ENCODE measurements at regions not wholly inside any gene's neighbourhood (a gene's known extent, or its start where the extent isn't known, plus 50 kb on each side); places are given as distances from the start of the nearest gene placed in this dataset.

DNA sequence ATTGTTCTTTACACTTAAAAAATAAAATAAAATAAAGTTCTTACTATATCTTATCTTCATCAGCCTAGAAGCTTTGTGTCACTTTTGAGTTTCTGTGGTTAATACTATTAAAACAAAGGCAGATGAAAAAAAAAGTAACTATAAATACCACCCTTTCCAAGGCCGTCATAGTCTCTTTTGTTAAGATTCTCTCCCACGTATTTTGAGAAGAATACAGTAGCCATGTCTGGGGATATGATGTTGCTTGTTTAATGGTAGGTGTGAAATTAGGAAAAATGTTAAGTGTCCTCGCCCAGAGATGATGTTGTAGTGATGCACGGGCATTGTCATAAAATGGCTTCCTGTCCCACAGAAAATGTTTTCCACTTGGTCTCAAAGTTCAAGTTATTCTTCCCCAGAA lies 223.9 kb downstream of the NEBL start:
- no peak overlapping the region for H3K4me2 ChIP-seq (ENCODE audit: insufficient read depth in 1 of 2, low read depth in 2 of 2, low read length in 2 of 2)
- DNase-seq (ENCODE audit: low read depth in 1 of 2, low spot score in 2 of 2), result no peak
- no peak overlapping the region for H2BK12ac ChIP-seq (ENCODE audit: low read depth, low read length)
- no peaks in the 10 kb centered on the region for H3K9me3 ChIP-seq (ENCODE audit: insufficient read depth in 2 of 2, low read depth in 1 of 2, low read length in 1 of 2)
- H3K18ac ChIP-seq (ENCODE audit: extremely low read depth, low read length), result no peak overlapping the region
- FAIRE-seq, result no peak
- no peak overlapping the region for H3K23ac ChIP-seq (ENCODE audit: insufficient read length)
- no peaks in the 10 kb centered on the region for H3K79me1 ChIP-seq (ENCODE audit: low read depth, low read length)
- no peaks in the 10 kb centered on the region for H3K23me2 ChIP-seq (ENCODE audit: low read depth, low read length)
- POLR2A ChIA-PET (ENCODE audit: partially characterized antibody), result no interaction called here
- no peaks in the 10 kb centered on the region for H3K4me1 ChIP-seq (replicated peaks in 1 of 4; ENCODE audit: control insufficient read depth in 3 of 4, insufficient read depth in 4 of 4, low read length in 3 of 4)
- H3K14ac ChIP-seq (ENCODE audit: insufficient read length), result no peak overlapping the region
- no peak overlapping the region for H3K4me3 ChIP-seq (ENCODE audit: extremely low read depth in 1 of 4, insufficient read depth in 2 of 4, low read depth in 3 of 4, low read length in 4 of 4)
- 88% methylated on average over 4 of the region's 4 CpGs; no CpG with 5 or more reads in 1 of the 2 experiments for WGBS, 2 experiments (ENCODE audit: extremely low coverage in 1 of 2, insufficient coverage in 1 of 2, insufficient read length in 1 of 2, insufficient replicate concordance in 2 of 2, low coverage in 1 of 2, low lambda C conversion rate in 2 of 2, missing lambda C conversion rate in 1 of 2)
- H2BK5ac ChIP-seq (ENCODE audit: low read depth, low read length), result no peak overlapping the region
- no peak overlapping the region for H3K56ac ChIP-seq (replicated peaks; ENCODE audit: insufficient read length, low read depth, low read length)
- no peak overlapping the region for H2BK15ac ChIP-seq (ENCODE audit: low read length)
- H3K27me3 ChIP-seq (replicated peaks in 1 of 4; ENCODE audit: control insufficient read depth in 3 of 4, extremely low read depth in 1 of 4, insufficient read depth in 3 of 4, low read length in 3 of 4), result no peaks in the 10 kb centered on the region
- H3K4ac ChIP-seq (replicated peaks; ENCODE audit: insufficient read length, low read depth, low read length), result no peak overlapping the region
- H2BK120ac ChIP-seq (replicated peaks; ENCODE audit: low read depth, low read length), result no peak overlapping the region
- no peak overlapping the region for H2AK5ac ChIP-seq (ENCODE audit: low read depth, low read length)
- no peak overlapping the region for H2BK20ac ChIP-seq (ENCODE audit: low read length)
- H3K9ac ChIP-seq (replicated peaks in 1 of 4; ENCODE audit: extremely low read depth in 1 of 4, low read depth in 3 of 4, low read length in 3 of 4), result no peak overlapping the region
- CTCF ChIA-PET (ENCODE audit: partially characterized antibody), result no interaction called here
- no peaks in the 10 kb centered on the region for H3K36me3 ChIP-seq (ENCODE audit: control insufficient read depth in 2 of 4, insufficient read depth in 4 of 4, low read length in 3 of 4)
- no peaks in the 10 kb centered on the region for H3K79me2 ChIP-seq (ENCODE audit: control insufficient read depth in 1 of 2, insufficient read depth in 2 of 2, low read length in 2 of 2)
- no peak overlapping the region for H4K8ac ChIP-seq (ENCODE audit: extremely low read depth, insufficient read depth, low read length)
- no peaks in the 10 kb centered on the region for H4K20me1 ChIP-seq (replicated peaks in 1 of 2; ENCODE audit: control insufficient read depth in 1 of 2, insufficient read depth in 2 of 2, low read length in 2 of 2)
- H3K27ac ChIP-seq (ENCODE audit: low read depth, low read length), result no peak overlapping the region
- no peak overlapping the region for H2AFZ ChIP-seq (ENCODE audit: low read length)
- no peak overlapping the region for H4K5ac ChIP-seq (ENCODE audit: insufficient read length, low read depth, low read length)
- H4K91ac ChIP-seq (replicated peaks; ENCODE audit: insufficient read length, low read length), result no peak overlapping the region
- TF ChIP-seq NANOG (IDR thresholded peaks at IDR 0.05; ENCODE audit: insufficient read depth, low read depth, low read length, poor library complexity, severe bottlenecking) (no peak), BACH1 (IDR thresholded peaks at IDR 0.05; ENCODE audit: low read length) (no peak), CREB1 (IDR thresholded peaks at IDR 0.05) (no peak), TAF7 (optimal IDR thresholded peaks at IDR 0.05; ENCODE audit: borderline replicate concordance, low read depth, low read length) (no peak), MAX (IDR thresholded peaks at IDR 0.05) (no peak), ASH2L (IDR thresholded peaks at IDR 0.05; ENCODE audit: low read length) (no peak), RXRA (IDR thresholded peaks at IDR 0.05; ENCODE audit: insufficient read depth, low read depth, low read length) (no peak), FOSL1 (IDR thresholded peaks at IDR 0.05; ENCODE audit: insufficient read depth, low read depth, low read length) (no peak), SUZ12 (IDR thresholded peaks at IDR 0.05; ENCODE audit: low read length) (no peak), CTCF (IDR thresholded peaks at IDR 0.05; ENCODE audit: control extremely low read depth in 1 of 3, insufficient read depth in 1 of 3, low read depth in 1 of 3, low read length in 3 of 3) (no peak), SIRT6 (IDR thresholded peaks at IDR 0.05; ENCODE audit: low read length) (no peak)
- TF ChIP-seq, protein P1, sequence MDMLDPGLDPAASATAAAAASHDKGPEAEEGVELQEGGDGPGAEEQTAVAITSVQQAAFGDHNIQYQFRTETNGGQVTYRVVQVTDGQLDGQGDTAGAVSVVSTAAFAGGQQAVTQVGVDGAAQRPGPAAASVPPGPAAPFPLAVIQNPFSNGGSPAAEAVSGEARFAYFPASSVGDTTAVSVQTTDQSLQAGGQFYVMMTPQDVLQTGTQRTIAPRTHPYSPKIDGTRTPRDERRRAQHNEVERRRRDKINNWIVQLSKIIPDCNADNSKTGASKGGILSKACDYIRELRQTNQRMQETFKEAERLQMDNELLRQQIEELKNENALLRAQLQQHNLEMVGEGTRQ (IDR thresholded peaks at IDR 0.05; ENCODE audit: low read length), result no peak

All from H1 (cell line).